H1 (cell line): ENCODE measurements at regions not wholly inside any gene's neighbourhood (a gene's known extent, or its start where the extent isn't known, plus 50 kb on each side); places are given as distances from the start of the nearest gene placed in this dataset.

Experiments used
- RFX5 ChIP-seq: IDR thresholded peaks from 2 replicates; pipeline ENCODE4 v1.6.1; 2011; ENCODE audit warnings: low read depth, low read length, improper control_type of control experiment, borderline replicate concordance
- SIRT6 ChIP-seq: IDR thresholded peaks from one replicate; pipeline ENCODE4 v1.7.1; 2012; ENCODE audit warnings: low read length, inconsistent platforms
- TF ChIP-seq, protein P1 (sequence below), 3 experiments: IDR thresholded peaks; 1 replicate in 2 of 3; 2 replicates in 1 of 3; pipeline versions ENCODE4 v1.5.1 to v1.6.1; 2011; ENCODE audit warnings: low read length in 3 of 3, mild to moderate bottlenecking in 3 of 3, inconsistent platforms in 2 of 3, low read depth in 1 of 3, moderate library complexity in 1 of 3; ENCODE audit not compliant: insufficient read depth in 1 of 3; ENCODE audit errors: control extremely low read depth in 1 of 3

DNA sequence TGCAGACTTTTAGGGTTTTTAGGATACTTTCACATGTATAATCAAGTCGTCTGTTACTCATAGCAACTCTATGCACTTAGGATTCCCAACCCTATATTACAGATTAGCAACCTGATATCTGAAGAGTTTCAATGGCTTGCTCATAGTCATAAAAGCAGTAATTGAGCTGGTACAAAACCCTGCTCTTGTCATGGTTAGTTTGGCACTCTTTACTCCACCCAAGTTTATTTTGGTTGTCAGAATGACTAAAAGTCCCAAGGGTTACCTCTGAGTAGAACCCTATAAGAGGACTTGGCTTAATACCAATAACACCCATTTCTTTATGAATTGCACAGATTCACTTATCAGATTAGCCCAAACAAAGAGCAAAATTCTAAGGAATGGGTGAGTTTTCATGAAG is 550.6 kb downstream of the SOX6 start (continued):
- TF ChIP-seq, protein P1, sequence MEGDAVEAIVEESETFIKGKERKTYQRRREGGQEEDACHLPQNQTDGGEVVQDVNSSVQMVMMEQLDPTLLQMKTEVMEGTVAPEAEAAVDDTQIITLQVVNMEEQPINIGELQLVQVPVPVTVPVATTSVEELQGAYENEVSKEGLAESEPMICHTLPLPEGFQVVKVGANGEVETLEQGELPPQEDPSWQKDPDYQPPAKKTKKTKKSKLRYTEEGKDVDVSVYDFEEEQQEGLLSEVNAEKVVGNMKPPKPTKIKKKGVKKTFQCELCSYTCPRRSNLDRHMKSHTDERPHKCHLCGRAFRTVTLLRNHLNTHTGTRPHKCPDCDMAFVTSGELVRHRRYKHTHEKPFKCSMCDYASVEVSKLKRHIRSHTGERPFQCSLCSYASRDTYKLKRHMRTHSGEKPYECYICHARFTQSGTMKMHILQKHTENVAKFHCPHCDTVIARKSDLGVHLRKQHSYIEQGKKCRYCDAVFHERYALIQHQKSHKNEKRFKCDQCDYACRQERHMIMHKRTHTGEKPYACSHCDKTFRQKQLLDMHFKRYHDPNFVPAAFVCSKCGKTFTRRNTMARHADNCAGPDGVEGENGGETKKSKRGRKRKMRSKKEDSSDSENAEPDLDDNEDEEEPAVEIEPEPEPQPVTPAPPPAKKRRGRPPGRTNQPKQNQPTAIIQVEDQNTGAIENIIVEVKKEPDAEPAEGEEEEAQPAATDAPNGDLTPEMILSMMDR (IDR thresholded peaks at IDR 0.05; ENCODE audit: control extremely low read depth in 1 of 3, insufficient read depth in 1 of 3, low read depth in 1 of 3, low read length in 3 of 3): no peak
- no peak for TF ChIP-seq RFX5
- no peak for TF ChIP-seq SIRT6
